HEK293 (cell line): ENCODE measurements at regions not wholly inside any gene's neighbourhood (a gene's known extent, or its start where the extent isn't known, plus 50 kb on each side); places are given as distances from the start of the nearest gene placed in this dataset.

ENCODE experiments used
- CTCF ChIP-seq: fragments of 450-650 bp; formaldehyde crosslinking; IDR thresholded peaks from 2 replicates; pipeline ENCODE4 v1.5.1; 2016; ENCODE audit warnings: missing biosample characterization, missing genetic modification characterization
- PBX3 ChIP-seq: sonication (generic); formaldehyde crosslinking; IDR thresholded peaks from 2 replicates; pipeline ENCODE4 v1.8.1; 2022; ENCODE audit warnings: mild to moderate bottlenecking, moderate library complexity, missing genetic modification reagents
- SCRT2 ChIP-seq: fragments of 450-650 bp; formaldehyde crosslinking; IDR thresholded peaks from 2 replicates; pipeline ENCODE4 v1.5.1; 2016; ENCODE audit warnings: missing biosample characterization, missing genetic modification characterization
- SETDB1 ChIP-seq: IDR thresholded peaks from one replicate; pipeline ENCODE4 v1.6.1; 2017; ENCODE audit warnings: mild to moderate bottlenecking, low read length, moderate library complexity, mixed read lengths; ENCODE audit not compliant: insufficient read length
- ZNF121 ChIP-seq: fragments of 450-650 bp; formaldehyde crosslinking; IDR thresholded peaks from 2 replicates; pipeline ENCODE4 v1.5.1; 2016; ENCODE audit warnings: missing biosample characterization, missing genetic modification characterization
- ZNF391 ChIP-seq: fragments of 450-650 bp; formaldehyde crosslinking; IDR thresholded peaks from 2 replicates; pipeline ENCODE4 v1.5.1; 2016; ENCODE audit warnings: low read depth, missing biosample characterization, missing genetic modification characterization, borderline replicate concordance
- ZNF660 ChIP-seq: fragments of 450-650 bp; IDR thresholded peaks from 2 replicates; pipeline ENCODE4 v1.5.1; 2018; ENCODE audit warnings: missing biosample characterization, mild to moderate bottlenecking, missing genetic modification characterization
- ZNF670 ChIP-seq: fragments of 450-650 bp; formaldehyde crosslinking; IDR thresholded peaks from 2 replicates; pipeline ENCODE4 v1.5.1; 2016; ENCODE audit warnings: missing biosample characterization, missing genetic modification characterization, low read depth
- ZNF76 ChIP-seq: fragments of 450-650 bp; formaldehyde crosslinking; IDR thresholded peaks from 2 replicates; pipeline ENCODE4; 2016; ENCODE audit warnings: low read depth, missing biosample characterization, missing genetic modification characterization, borderline replicate concordance

GRCh38 chr2:441258-442022, 153.5 kb upstream of the ALKAL2 start:
- no peak for TF ChIP-seq ZNF391 (tag by site-specific recombination)
- TF ChIP-seq ZNF76 (tag by site-specific recombination): no peak
- no peak for TF ChIP-seq CTCF (tag by site-specific recombination)
- TF ChIP-seq SCRT2 (tag by site-specific recombination): no peak
- TF ChIP-seq ZNF660: no peak
- TF ChIP-seq PBX3: no peak
- no peak for TF ChIP-seq ZNF121
- no peak for TF ChIP-seq ZNF670 (tag by site-specific recombination)
- no peak for TF ChIP-seq SETDB1
